PC-3 (cell line): ENCODE measurements at regions not wholly inside any gene's neighbourhood (a gene's known extent, or its start where the extent isn't known, plus 50 kb on each side); places are given as distances from the start of the nearest gene placed in this dataset.

ENCODE experiments used
- ATAC-seq: fragments of 200-7000 bp; cut with Tn5 transposase; 2 replicates; pipeline ENCODE4 v1.9.1; 2020; ENCODE audit warnings: mild to moderate bottlenecking, moderate library complexity
- BruUV-seq: library from RNA; stranded (reverse); fragments of 400-500 nt; replicated peaks from 2 replicates; lab custom pipeline; 2021; lab: Mats Ljungman, UMichigan
- CTCF ChIA-PET: fragments of 300-600 bp; sonication (Branson Sonifier 250); formaldehyde crosslinking; loops from one replicate; lab custom pipeline; 2022; ENCODE audit warnings: antibody characterized with exemption; lab: Charles Lee
- POLR2A ChIA-PET: fragments of 300-600 bp; sonication (Branson Sonifier 250); formaldehyde crosslinking; loops from one replicate; lab custom pipeline; 2022; ENCODE audit warnings: antibody characterized with exemption; ENCODE audit not compliant: unreplicated experiment; lab: Charles Lee
- DNase-seq: peaks from one replicate; pipeline ENCODE4 v3.0.0-alpha.2; 2015
- H2AFZ ChIP-seq: fragments of 300-600 bp; sonication (generic); 2 replicates; pipeline ENCODE4 v1.6.0; 2016; ENCODE audit warnings: antibody characterized with exemption, low read length
- H3F3A ChIP-seq: fragments of 300-600 bp; sonication (generic); one replicate; pipeline ENCODE4 v1.6.0; 2017; ENCODE audit warnings: antibody characterized with exemption, low read length, control low read depth, mild to moderate bottlenecking; ENCODE audit not compliant: unreplicated experiment
- H3K27ac ChIP-seq: fragments of 300-600 bp; sonication (generic); 2 replicates; pipeline ENCODE4 v1.5.1; 2016; ENCODE audit warnings: mild to moderate bottlenecking, low read length
- H3K27me3 ChIP-seq: fragments of 300-600 bp; sonication (generic); 2 replicates; pipeline ENCODE4 v1.6.1; 2016; ENCODE audit warnings: low read length, mixed read lengths
- H3K36me3 ChIP-seq: fragments of 300-600 bp; sonication (generic); 2 replicates; pipeline ENCODE4 v1.6.1; 2016; ENCODE audit warnings: low read depth, mixed run types, low read length, mixed read lengths
- H3K4me1 ChIP-seq: fragments of 300-600 bp; sonication (generic); 2 replicates; pipeline ENCODE4 v1.5.1; 2016; ENCODE audit warnings: low read length; ENCODE audit not compliant: insufficient read depth
- H3K4me2 ChIP-seq: fragments of 300-600 bp; sonication (generic); 2 replicates; pipeline ENCODE4 v1.6.0; 2016; ENCODE audit warnings: low read length
- H3K4me3 ChIP-seq: fragments of 300-600 bp; sonication (generic); 2 replicates; pipeline ENCODE4 v1.5.1; 2016; ENCODE audit warnings: mild to moderate bottlenecking, low read length, mixed read lengths
- H3K79me2 ChIP-seq: fragments of 300-600 bp; sonication (generic); 2 replicates; pipeline ENCODE4 v1.6.1; 2017; ENCODE audit warnings: low read length, mixed read lengths
- H3K9ac ChIP-seq: fragments of 300-600 bp; sonication (generic); 2 replicates; pipeline ENCODE4 v1.6.0; 2016; ENCODE audit warnings: mild to moderate bottlenecking, low read length
- H3K9me2 ChIP-seq: fragments of 300-600 bp; sonication (generic); replicated peaks from 2 replicates; pipeline ENCODE4 v1.6.1; 2016; ENCODE audit warnings: mixed run types, low read length, mixed read lengths
- H3K9me3 ChIP-seq: fragments of 300-600 bp; sonication (generic); 2 replicates; pipeline ENCODE4 v1.6.1; 2016; ENCODE audit warnings: low read length, mixed read lengths
- H4K20me1 ChIP-seq: fragments of 300-600 bp; sonication (generic); 2 replicates; pipeline ENCODE4 v1.6.1; 2016; ENCODE audit warnings: low read length, mixed read lengths
- EZH2 ChIP-seq: fragments of 300-600 bp; sonication (generic); IDR thresholded peaks from one replicate; pipeline ENCODE4 v1.6.1; 2017; ENCODE audit warnings: antibody characterized with exemption, mild to moderate bottlenecking, low read length; ENCODE audit not compliant: unreplicated experiment
- EZH2phosphoT487 ChIP-seq: fragments of 300-600 bp; sonication (generic); IDR thresholded peaks from 2 replicates; pipeline ENCODE4 v1.6.1; 2018; ENCODE audit warnings: mild to moderate bottlenecking, antibody characterized with exemption, low read length, borderline replicate concordance
- intact Hi-C: fragments of 100-400 bp; cut with micrococcal nuclease; formaldehyde crosslinking; loops from 2 replicates; pipeline ENCODE4 v1.9.0; 2023
- TF ChIP-seq, protein P1 (sequence below): fragments of 300-600 bp; sonication (generic); conservative IDR thresholded peaks from 2 replicates; pipeline ENCODE4 v1.5.1; 2017; ENCODE audit warnings: antibody characterized with exemption, low read depth, mild to moderate bottlenecking, low read length

DNA sequence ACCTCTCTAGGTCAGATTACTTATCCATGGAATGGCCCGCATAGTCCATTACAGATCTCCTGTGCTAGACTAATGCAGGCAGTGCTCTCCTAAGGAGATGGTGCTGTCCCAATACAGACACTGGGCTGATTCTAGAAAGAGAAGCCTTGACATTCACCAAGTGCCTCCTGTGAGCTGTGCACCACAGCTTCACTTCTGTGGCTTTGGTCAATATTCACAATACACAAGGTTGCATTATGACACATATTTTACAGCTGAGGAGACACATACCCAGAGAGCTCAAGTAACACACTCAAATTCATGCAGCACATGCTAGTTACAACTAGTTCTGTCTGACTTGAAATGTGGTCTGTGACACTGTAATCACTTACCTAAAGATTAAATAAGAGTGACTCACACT is 59.4 kb upstream of the LRRC8B start:
- TF ChIP-seq EZH2 = no peak
- Histone ChIP-seq H3F3A (no peaks in the 10 kb centered on the region), H3K27me3 (no peaks in the 10 kb centered on the region), H3K4me1 (peaks cover 40% of the 10 kb centered on the region), H3K9me2 (no peaks in the 10 kb centered on the region), H3K27ac (no peak overlapping the region), H3K4me2 (no peak overlapping the region), H4K20me1 (no peaks in the 10 kb centered on the region), H3K4me3 (no peak overlapping the region), H3K9ac (no peak overlapping the region), H3K9me3 (no peaks in the 10 kb centered on the region), H2AFZ (no peak overlapping the region), H3K36me3 (no peaks in the 10 kb centered on the region), H3K79me2 (no peaks in the 10 kb centered on the region)
- POLR2A ChIA-PET = no interaction called here
- peak; percentile 61 for ATAC-seq
- BruUV-seq = no TSS peak
- CTCF ChIA-PET = no interaction called here
- peak; percentile 51 for DNase-seq
- intact Hi-C loops = no loop called here

DNA sequence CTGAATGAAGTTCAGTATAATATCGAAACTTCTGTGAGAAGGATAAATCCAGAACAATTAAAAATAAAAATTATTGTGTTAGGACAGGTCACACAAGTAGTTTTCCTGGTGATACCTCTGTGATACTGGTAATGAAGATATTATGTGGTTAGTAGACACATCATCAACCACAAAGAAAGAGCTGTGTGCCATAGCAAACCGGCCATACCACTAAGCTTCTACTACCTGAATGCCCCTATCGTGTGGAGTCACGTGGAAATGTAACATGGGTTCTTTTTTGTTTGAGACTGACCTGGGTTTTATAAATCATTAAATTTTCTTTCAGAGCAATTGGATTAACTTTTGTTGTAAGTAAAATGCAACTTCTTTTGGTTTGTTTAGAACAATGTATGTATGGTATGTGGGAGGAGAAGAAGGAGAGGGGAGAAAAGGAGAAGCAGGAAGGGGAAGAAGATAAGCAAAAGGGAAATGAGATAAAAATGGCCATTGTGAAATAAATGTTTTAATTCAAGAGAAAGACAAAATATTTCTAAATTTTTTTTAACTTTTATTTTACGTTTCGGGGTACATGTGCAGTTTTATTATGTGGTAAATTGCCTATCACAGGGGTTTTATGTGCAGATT is 58.2 kb upstream of the LRRC8B start:
- no peak overlapping the region for H3K9ac ChIP-seq
- no peaks in the 10 kb centered on the region for H3K9me2 ChIP-seq
- H2AFZ ChIP-seq = no peak overlapping the region
- no peaks in the 10 kb centered on the region for H3K9me3 ChIP-seq
- DNase-seq = peak; percentile 53
- ATAC-seq = no peak
- H3K36me3 ChIP-seq = no peaks in the 10 kb centered on the region
- no peaks in the 10 kb centered on the region for H3K27me3 ChIP-seq
- CTCF ChIA-PET = no interaction called here
- no peaks in the 10 kb centered on the region for H4K20me1 ChIP-seq
- no peak overlapping the region for H3K27ac ChIP-seq
- POLR2A ChIA-PET = no interaction called here
- no TSS peak for BruUV-seq
- H3K4me3 ChIP-seq = no peak overlapping the region
- intact Hi-C loops = no loop called here
- TF ChIP-seq EZH2 (no peak), EZH2phosphoT487 (no peak)
- TF ChIP-seq, protein P1, sequence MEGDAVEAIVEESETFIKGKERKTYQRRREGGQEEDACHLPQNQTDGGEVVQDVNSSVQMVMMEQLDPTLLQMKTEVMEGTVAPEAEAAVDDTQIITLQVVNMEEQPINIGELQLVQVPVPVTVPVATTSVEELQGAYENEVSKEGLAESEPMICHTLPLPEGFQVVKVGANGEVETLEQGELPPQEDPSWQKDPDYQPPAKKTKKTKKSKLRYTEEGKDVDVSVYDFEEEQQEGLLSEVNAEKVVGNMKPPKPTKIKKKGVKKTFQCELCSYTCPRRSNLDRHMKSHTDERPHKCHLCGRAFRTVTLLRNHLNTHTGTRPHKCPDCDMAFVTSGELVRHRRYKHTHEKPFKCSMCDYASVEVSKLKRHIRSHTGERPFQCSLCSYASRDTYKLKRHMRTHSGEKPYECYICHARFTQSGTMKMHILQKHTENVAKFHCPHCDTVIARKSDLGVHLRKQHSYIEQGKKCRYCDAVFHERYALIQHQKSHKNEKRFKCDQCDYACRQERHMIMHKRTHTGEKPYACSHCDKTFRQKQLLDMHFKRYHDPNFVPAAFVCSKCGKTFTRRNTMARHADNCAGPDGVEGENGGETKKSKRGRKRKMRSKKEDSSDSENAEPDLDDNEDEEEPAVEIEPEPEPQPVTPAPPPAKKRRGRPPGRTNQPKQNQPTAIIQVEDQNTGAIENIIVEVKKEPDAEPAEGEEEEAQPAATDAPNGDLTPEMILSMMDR = no peak
- no peaks in the 10 kb centered on the region for H3F3A ChIP-seq
- peaks cover 40% of the 10 kb centered on the region for H3K4me1 ChIP-seq
- no peaks in the 10 kb centered on the region for H3K79me2 ChIP-seq
- no peak overlapping the region for H3K4me2 ChIP-seq

DNA sequence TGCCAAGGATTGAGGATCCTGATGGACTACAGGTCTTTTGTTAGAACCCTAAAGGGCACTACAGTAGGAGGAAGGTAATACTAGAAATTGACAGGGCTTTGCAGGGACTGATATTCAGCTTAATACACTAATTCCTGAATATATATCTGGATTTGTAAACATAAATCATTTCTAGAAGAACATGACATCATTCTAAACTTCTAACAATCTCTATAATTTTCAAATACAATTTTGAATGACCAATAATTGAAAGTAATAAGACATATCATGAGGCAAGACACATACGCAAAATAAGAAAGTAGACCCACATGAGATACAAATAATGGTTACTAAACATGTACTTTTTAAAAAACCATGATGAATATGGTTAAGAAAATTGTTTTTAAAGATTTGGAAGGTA is 52.4 kb upstream of the LRRC8B start:
- Histone ChIP-seq H3K4me2 (no peak overlapping the region), H2AFZ (no peak overlapping the region), H3K4me3 (no peak overlapping the region), H3K9me2 (no peaks in the 10 kb centered on the region), H4K20me1 (no peaks in the 10 kb centered on the region), H3K4me1 (no peaks in the 10 kb centered on the region), H3K36me3 (no peaks in the 10 kb centered on the region), H3F3A (no peaks in the 10 kb centered on the region), H3K79me2 (no peaks in the 10 kb centered on the region), H3K9ac (no peak overlapping the region), H3K27me3 (no peaks in the 10 kb centered on the region), H3K9me3 (no peaks in the 10 kb centered on the region), H3K27ac (no peak overlapping the region)
- ATAC-seq (no peak), DNase-seq (no peak)
- intact Hi-C loops = no loop called here
- ChIA-PET CTCF (no interaction called here), POLR2A (no interaction called here)
- TF ChIP-seq EZH2phosphoT487 = no peak
- TF ChIP-seq, protein P1 = no peak
- TF ChIP-seq EZH2 = no peak
- no TSS peak for BruUV-seq
